ENCODE measurements at regions not wholly inside any gene's neighbourhood (a gene's known extent, or its start where the extent isn't known, plus 50 kb on each side); places are given as distances from the start of the nearest gene placed in this dataset.
A peak's percentile ranks its signal among the peaks of the same experiment; 100 is the strongest.

GRCh38 chr11:15602047-15602446 lies 487.3 kb downstream of the INSC start:
- H3K9me3 ChIP-seq, result no peaks in the 10 kb centered on the region
- H3K27me3 ChIP-seq (replicated peaks; ENCODE audit: insufficient read depth), result no peaks in the 10 kb centered on the region
- H3K4me3 ChIP-seq, result no peak overlapping the region
- WGBS, result 90% methylated on average over 3 of the region's 3 CpGs
- intact Hi-C loops (cut with DNase I), result no loop called here
- peaks cover 9% of the 10 kb centered on the region for H3K4me1 ChIP-seq (replicated peaks)
- no peak overlapping the region for H3K27ac ChIP-seq
- no peak for DNase-seq (ENCODE audit: low spot score)
- H3K36me3 ChIP-seq, result no peaks in the 10 kb centered on the region
- no peak for TF ChIP-seq POLR2A (IDR thresholded peaks at IDR 0.05)

GRCh38 chr11:15602785-15603567 lies 488.3 kb downstream of the INSC start:
- Histone ChIP-seq H3K27me3 (replicated peaks; ENCODE audit: insufficient read depth) (no peaks in the 10 kb centered on the region), H3K27ac (peak overlapping the region in 1 of 2 donors; percentile 35), H3K4me1 (replicated peaks) (peaks cover 9% of the 10 kb centered on the region), H3K4me3 (no peak overlapping the region), H3K36me3 (no peaks in the 10 kb centered on the region), H3K9me3 (no peaks in the 10 kb centered on the region)
- TF ChIP-seq POLR2AphosphoS5 (IDR thresholded peaks at IDR 0.05) (no peak), CTCF (IDR thresholded peaks at IDR 0.05) (no peak), POLR2A (IDR thresholded peaks at IDR 0.05) (no peak)
- 3% methylated on average over 6 of the region's 6 CpGs for WGBS
- DNase-seq (ENCODE audit: low spot score), result no peak
- intact Hi-C loops (cut with DNase I), result no loop called here

- no peaks in the 10 kb centered on the region for H3K27me3 ChIP-seq (replicated peaks; ENCODE audit: insufficient read depth)
- H3K4me1 ChIP-seq (replicated peaks), result peaks cover 9% of the 10 kb centered on the region
- no peaks in the 10 kb centered on the region for H3K36me3 ChIP-seq
- 92% methylated on average over 2 of the region's 2 CpGs for WGBS
- no peak overlapping the region for H3K4me3 ChIP-seq
- TF ChIP-seq CTCF (IDR thresholded peaks at IDR 0.05), result no peak
- TF ChIP-seq POLR2A (IDR thresholded peaks at IDR 0.05), result no peak
- TF ChIP-seq POLR2AphosphoS5 (IDR thresholded peaks at IDR 0.05), result no peak
- intact Hi-C loops (cut with DNase I), result no loop called here
- H3K9me3 ChIP-seq, result no peaks in the 10 kb centered on the region
- H3K27ac ChIP-seq, result no peak overlapping the region
- no peak for DNase-seq (ENCODE audit: low spot score)
These were observed 490.4 kb downstream of the INSC start for GRCh38 chr11:15605094-15605493.

GRCh38 chr11:15607361-15608036 lies 492.8 kb downstream of the INSC start:
- Histone ChIP-seq H3K4me1 (replicated peaks) (peaks cover 4% of the 10 kb centered on the region), H3K27me3 (replicated peaks; ENCODE audit: insufficient read depth) (no peaks in the 10 kb centered on the region), H3K36me3 (no peaks in the 10 kb centered on the region), H3K4me3 (no peak overlapping the region), H3K9me3 (no peaks in the 10 kb centered on the region), H3K27ac (no peak overlapping the region)
- DNase-seq (ENCODE audit: low spot score), result no peak
- 85% methylated on average over 6 of the region's 6 CpGs for WGBS
- intact Hi-C loops (cut with DNase I), result no loop called here
- TF ChIP-seq POLR2AphosphoS5 (IDR thresholded peaks at IDR 0.05), result no peak

- DNase-seq (ENCODE audit: low spot score), result no peak
- 100% methylated on average over 1 of the region's 1 CpG for WGBS
- no peak overlapping the region for H3K27ac ChIP-seq
- no peak overlapping the region for H3K4me3 ChIP-seq
- no peaks in the 10 kb centered on the region for H3K36me3 ChIP-seq
- intact Hi-C loops (cut with DNase I), result no loop called here
- no peaks in the 10 kb centered on the region for H3K27me3 ChIP-seq (replicated peaks; ENCODE audit: insufficient read depth)
- TF ChIP-seq POLR2AphosphoS5 (IDR thresholded peaks at IDR 0.05) (no peak), POLR2A (IDR thresholded peaks at IDR 0.05) (no peak), CTCF (IDR thresholded peaks at IDR 0.05) (no peak)
- H3K4me1 ChIP-seq (replicated peaks), result no peaks in the 10 kb centered on the region
- H3K9me3 ChIP-seq, result no peaks in the 10 kb centered on the region
These were observed 494.7 kb downstream of the INSC start for GRCh38 chr11:15609445-15609844.
